ENCODE measurements at regions not wholly inside any gene's neighbourhood (a gene's known extent, or its start where the extent isn't known, plus 50 kb on each side); places are given as distances from the start of the nearest gene placed in this dataset.
"Not testable (repeated sequence)": the region's sequence is repeated elsewhere in the genome, so short reads cannot be mapped to it uniquely, and the experiment has no call there.

DNA sequence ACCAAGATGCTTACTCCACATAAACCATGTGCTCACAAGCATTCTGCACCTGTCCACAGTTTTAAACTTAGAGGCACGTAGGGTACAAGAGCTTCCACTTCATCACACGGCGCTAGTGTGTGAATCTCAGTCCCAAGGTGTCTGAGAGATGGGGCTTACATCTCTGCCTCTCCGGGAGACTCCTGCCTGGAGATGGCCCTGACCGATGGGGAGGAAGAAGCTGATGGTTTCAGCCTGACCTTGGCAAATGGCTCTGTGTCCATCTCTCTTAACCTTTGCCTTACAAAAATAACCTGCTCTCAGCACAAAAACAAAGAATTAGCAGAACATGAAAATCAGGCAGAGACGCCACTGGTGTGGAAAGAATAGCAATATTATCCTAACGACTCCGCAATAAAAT, 559.3 kb upstream of the B3GAT1 start:
- Histone ChIP-seq H3K9me3 (ENCODE audit: insufficient read depth, low read depth, low read length) (peaks cover 25% of the 10 kb centered on the region; the same call in 1 of the 2 replicates), H2AFZ (ENCODE audit: low read length) (no peak overlapping the region), H3K79me2 (ENCODE audit: insufficient read depth, low read length) (no peaks in the 10 kb centered on the region), H3K4me3 (ENCODE audit: low read length, poor library complexity, severe bottlenecking) (no peak overlapping the region), H3K9ac (ENCODE audit: low read depth, low read length, poor library complexity, severe bottlenecking) (no peak overlapping the region), H3K27me3 (ENCODE audit: insufficient read depth, low read length, poor library complexity, severe bottlenecking) (no peaks in the 10 kb centered on the region), H3K9me2 (replicated peaks; ENCODE audit: low read depth, low read length) (no peaks in the 10 kb centered on the region), H3F3A (ENCODE audit: low read depth) (no peaks in the 10 kb centered on the region), H3K36me3 (ENCODE audit: insufficient read depth, low read length) (no peaks in the 10 kb centered on the region), H3K4me1 (ENCODE audit: insufficient read depth, low read length, poor library complexity, severe bottlenecking) (no peaks in the 10 kb centered on the region), H4K20me1 (ENCODE audit: insufficient read depth, low read length, poor library complexity, severe bottlenecking) (no peaks in the 10 kb centered on the region), H3K4me2 (ENCODE audit: low read depth, low read length, poor library complexity, severe bottlenecking) (no peak overlapping the region)
- TF ChIP-seq, protein P1, sequence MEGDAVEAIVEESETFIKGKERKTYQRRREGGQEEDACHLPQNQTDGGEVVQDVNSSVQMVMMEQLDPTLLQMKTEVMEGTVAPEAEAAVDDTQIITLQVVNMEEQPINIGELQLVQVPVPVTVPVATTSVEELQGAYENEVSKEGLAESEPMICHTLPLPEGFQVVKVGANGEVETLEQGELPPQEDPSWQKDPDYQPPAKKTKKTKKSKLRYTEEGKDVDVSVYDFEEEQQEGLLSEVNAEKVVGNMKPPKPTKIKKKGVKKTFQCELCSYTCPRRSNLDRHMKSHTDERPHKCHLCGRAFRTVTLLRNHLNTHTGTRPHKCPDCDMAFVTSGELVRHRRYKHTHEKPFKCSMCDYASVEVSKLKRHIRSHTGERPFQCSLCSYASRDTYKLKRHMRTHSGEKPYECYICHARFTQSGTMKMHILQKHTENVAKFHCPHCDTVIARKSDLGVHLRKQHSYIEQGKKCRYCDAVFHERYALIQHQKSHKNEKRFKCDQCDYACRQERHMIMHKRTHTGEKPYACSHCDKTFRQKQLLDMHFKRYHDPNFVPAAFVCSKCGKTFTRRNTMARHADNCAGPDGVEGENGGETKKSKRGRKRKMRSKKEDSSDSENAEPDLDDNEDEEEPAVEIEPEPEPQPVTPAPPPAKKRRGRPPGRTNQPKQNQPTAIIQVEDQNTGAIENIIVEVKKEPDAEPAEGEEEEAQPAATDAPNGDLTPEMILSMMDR (conservative IDR thresholded peaks at IDR 0.05; ENCODE audit: low read length), result no peak
- no peak for TF ChIP-seq EZH2phosphoT487 (IDR thresholded peaks at IDR 0.05; ENCODE audit: borderline replicate concordance)

DNA sequence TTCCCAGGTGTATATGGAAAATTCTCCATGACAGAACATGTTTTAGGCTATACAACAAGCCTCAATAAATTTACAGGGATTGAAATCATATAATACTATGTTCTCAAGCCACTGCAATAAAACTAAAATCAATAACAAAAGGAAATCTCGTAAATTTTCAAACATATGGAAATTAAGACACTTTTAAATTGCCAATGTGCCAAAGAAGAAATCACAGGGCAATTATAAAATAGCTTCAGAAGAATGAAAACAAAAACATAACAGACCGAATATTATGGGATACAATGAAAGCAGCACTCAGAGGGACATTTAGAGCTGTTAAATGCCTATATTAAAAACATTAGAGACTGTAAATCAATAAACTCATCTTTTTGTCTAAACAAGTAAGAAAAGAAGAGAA, 555.7 kb upstream of the B3GAT1 start:
- Histone ChIP-seq H3K36me3 (ENCODE audit: insufficient read depth, low read length) (no peaks in the 10 kb centered on the region), H3K4me1 (ENCODE audit: insufficient read depth, low read length, poor library complexity, severe bottlenecking) (no peaks in the 10 kb centered on the region), H3K79me2 (ENCODE audit: insufficient read depth, low read length) (no peaks in the 10 kb centered on the region), H4K20me1 (ENCODE audit: insufficient read depth, low read length, poor library complexity, severe bottlenecking) (no peaks in the 10 kb centered on the region), H3K4me2 (ENCODE audit: low read depth, low read length, poor library complexity, severe bottlenecking) (no peak overlapping the region), H3K27me3 (ENCODE audit: insufficient read depth, low read length, poor library complexity, severe bottlenecking) (no peaks in the 10 kb centered on the region), H3K9me2 (replicated peaks; ENCODE audit: low read depth, low read length) (no peaks in the 10 kb centered on the region), H2AFZ (ENCODE audit: low read length) (no peak overlapping the region), H3F3A (ENCODE audit: low read depth) (no peaks in the 10 kb centered on the region), H3K9me3 (ENCODE audit: insufficient read depth, low read depth, low read length) (peaks cover 14% of the 10 kb centered on the region), H3K9ac (ENCODE audit: low read depth, low read length, poor library complexity, severe bottlenecking) (no peak overlapping the region), H3K4me3 (ENCODE audit: low read length, poor library complexity, severe bottlenecking) (no peak overlapping the region)
- no peak for TF ChIP-seq EZH2phosphoT487 (IDR thresholded peaks at IDR 0.05; ENCODE audit: borderline replicate concordance)
- TF ChIP-seq, protein P1 (conservative IDR thresholded peaks at IDR 0.05; ENCODE audit: low read length), result no peak

DNA sequence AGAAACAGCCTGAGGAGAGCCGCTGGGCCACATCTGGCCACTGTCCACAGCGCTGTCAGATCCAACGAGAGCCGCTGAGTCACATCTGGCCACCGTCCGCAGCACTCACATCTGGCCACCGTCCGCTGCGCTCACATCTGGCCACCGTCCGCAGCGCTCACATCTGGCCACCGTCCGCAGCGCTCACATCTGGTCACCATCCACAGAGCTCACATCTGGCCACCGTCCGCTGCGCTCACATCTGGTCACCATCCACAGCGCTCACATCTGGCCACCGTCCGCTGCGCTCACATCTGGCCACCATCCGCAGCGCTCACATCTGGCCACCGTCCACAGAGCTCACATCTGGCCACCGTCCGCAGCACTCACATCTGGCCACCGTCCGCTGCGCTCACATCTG, 549.3 kb upstream of the B3GAT1 start:
- H3K9ac ChIP-seq (ENCODE audit: low read depth, low read length, poor library complexity, severe bottlenecking); H3K4me1 ChIP-seq (ENCODE audit: insufficient read depth, low read length, poor library complexity, severe bottlenecking); H3K4me3 ChIP-seq (ENCODE audit: low read length, poor library complexity, severe bottlenecking); H4K20me1 ChIP-seq (ENCODE audit: insufficient read depth, low read length, poor library complexity, severe bottlenecking); H3K36me3 ChIP-seq (ENCODE audit: insufficient read depth, low read length); H3K4me2 ChIP-seq (ENCODE audit: low read depth, low read length, poor library complexity, severe bottlenecking); H3K79me2 ChIP-seq (ENCODE audit: insufficient read depth, low read length); H3K9me2 ChIP-seq (replicated peaks; ENCODE audit: low read depth, low read length); H2AFZ ChIP-seq (ENCODE audit: low read length); H3F3A ChIP-seq (ENCODE audit: low read depth); H3K27me3 ChIP-seq (ENCODE audit: insufficient read depth, low read length, poor library complexity, severe bottlenecking): not testable (repeated sequence)
- peaks cover 24% of the 10 kb centered on the region for H3K9me3 ChIP-seq (ENCODE audit: insufficient read depth, low read depth, low read length)

DNA sequence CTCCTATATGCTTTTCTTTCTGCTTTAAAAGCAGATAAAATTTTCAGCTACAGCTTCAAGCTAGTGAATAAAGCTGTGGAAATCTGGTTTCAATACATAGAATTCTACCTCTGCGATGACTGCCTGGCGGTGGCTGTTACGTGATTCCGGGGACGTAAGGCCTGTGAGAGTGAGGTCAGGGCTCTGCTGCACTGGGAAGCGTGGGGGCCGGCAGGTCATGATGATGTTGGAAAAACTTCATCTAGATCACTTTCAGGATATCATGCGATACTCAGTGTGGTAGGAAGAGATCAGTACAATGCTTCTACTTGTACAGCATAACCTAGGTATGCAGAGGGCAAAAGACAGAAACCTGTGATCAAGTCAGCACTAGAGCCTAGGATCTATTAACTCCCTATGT, 546.8 kb upstream of the B3GAT1 start:
- Histone ChIP-seq H3K36me3 (ENCODE audit: insufficient read depth, low read length) (no peaks in the 10 kb centered on the region), H3K4me1 (ENCODE audit: insufficient read depth, low read length, poor library complexity, severe bottlenecking) (no peaks in the 10 kb centered on the region), H2AFZ (ENCODE audit: low read length) (no peak overlapping the region), H3K9ac (ENCODE audit: low read depth, low read length, poor library complexity, severe bottlenecking) (no peak overlapping the region), H3K9me3 (ENCODE audit: insufficient read depth, low read depth, low read length) (peaks cover 23% of the 10 kb centered on the region; the same call in 1 of the 2 replicates), H3F3A (ENCODE audit: low read depth) (no peaks in the 10 kb centered on the region), H3K27me3 (ENCODE audit: insufficient read depth, low read length, poor library complexity, severe bottlenecking) (no peaks in the 10 kb centered on the region), H3K79me2 (ENCODE audit: insufficient read depth, low read length) (no peaks in the 10 kb centered on the region), H3K4me3 (ENCODE audit: low read length, poor library complexity, severe bottlenecking) (no peak overlapping the region), H3K4me2 (ENCODE audit: low read depth, low read length, poor library complexity, severe bottlenecking) (no peak overlapping the region), H3K9me2 (replicated peaks; ENCODE audit: low read depth, low read length) (no peaks in the 10 kb centered on the region), H4K20me1 (ENCODE audit: insufficient read depth, low read length, poor library complexity, severe bottlenecking) (no peaks in the 10 kb centered on the region)
- no peak for TF ChIP-seq EZH2phosphoT487 (IDR thresholded peaks at IDR 0.05; ENCODE audit: borderline replicate concordance)
- TF ChIP-seq, protein P1 (conservative IDR thresholded peaks at IDR 0.05; ENCODE audit: low read length), result no peak

Data from Loucy (cell line).